OCI-LY3 (cell line): ENCODE measurements at regions not wholly inside any gene's neighbourhood (a gene's known extent, or its start where the extent isn't known, plus 50 kb on each side); places are given as distances from the start of the nearest gene placed in this dataset.
A peak's percentile ranks its signal among the peaks of the same experiment; 100 is the strongest.

ENCODE experiments used
- H2AFZ ChIP-seq: fragments of 200-600, 300-600 bp; shearing (Covaris generic); 2 replicates; pipeline ENCODE4 v1.6.0; 2014; ENCODE audit warnings: antibody characterized with exemption, low read depth, low read length
- H3K27ac ChIP-seq: fragments of 200-600, 300-600 bp; sonication (generic); 2 replicates; pipeline ENCODE4 v1.5.1; 2014; ENCODE audit warnings: mild to moderate bottlenecking, low read length, moderate library complexity, mixed read lengths
- H3K27me3 ChIP-seq: fragments of 200-600, 300-600 bp; sonication (generic); 2 replicates; pipeline ENCODE4 v1.6.1; 2014; ENCODE audit warnings: low read depth, low read length, mixed read lengths
- H3K36me3 ChIP-seq: fragments of 200-600, 300-600 bp; sonication (generic); replicated peaks from 2 replicates; pipeline ENCODE3; 2014; ENCODE audit warnings: low read depth, low read length, mixed read lengths
- H3K4me1 ChIP-seq: fragments of 300-600, 200-600 bp; sonication (generic); 2 replicates; pipeline ENCODE4 v1.6.1; 2014; ENCODE audit warnings: low read length, mixed read lengths
- H3K4me2 ChIP-seq: fragments of 200-600, 300-600 bp; sonication (generic); 2 replicates; pipeline ENCODE4 v1.6.1; 2014; ENCODE audit warnings: low read length, mixed read lengths
- H3K4me3 ChIP-seq: fragments of 300-600, 200-600 bp; sonication (generic); 2 replicates; pipeline ENCODE4 v1.5.1; 2014; ENCODE audit warnings: antibody characterized with exemption, mild to moderate bottlenecking, low read length, moderate library complexity
- H3K79me2 ChIP-seq: fragments of 300-600, 200-600 bp; shearing (Covaris generic); 2 replicates; pipeline ENCODE4 v1.6.1; 2014; ENCODE audit warnings: mild to moderate bottlenecking, low read length, mixed read lengths
- H3K9ac ChIP-seq: fragments of 300-600, 200-600 bp; shearing (Covaris generic); 2 replicates; pipeline ENCODE4 v1.6.0; 2014; ENCODE audit warnings: mild to moderate bottlenecking, low read length, moderate library complexity
- H3K9me3 ChIP-seq: fragments of 200-600, 300-600 bp; shearing (Covaris generic); 2 replicates; pipeline ENCODE4 v1.6.1; 2014; ENCODE audit warnings: low read length, mixed read lengths; ENCODE audit not compliant: insufficient read depth
- H4K20me1 ChIP-seq: fragments of 200-600, 300-600 bp; sonication (generic); 2 replicates; pipeline ENCODE4 v1.6.1; 2016; ENCODE audit warnings: low read length, mixed read lengths; ENCODE audit not compliant: insufficient read depth
- EZH2phosphoT487 ChIP-seq: fragments of 200-600 bp; shearing (Covaris generic); IDR thresholded peaks from 2 replicates; pipeline ENCODE4 v1.6.1; 2018; ENCODE audit warnings: antibody characterized with exemption, mixed run types, low read depth
- TF ChIP-seq, protein P1 (sequence below): fragments of 200-600, 300-600 bp; sonication (generic); IDR thresholded peaks from 2 replicates; pipeline ENCODE4 v1.5.1; 2014; ENCODE audit warnings: antibody characterized with exemption, low read length, low read depth

DNA sequence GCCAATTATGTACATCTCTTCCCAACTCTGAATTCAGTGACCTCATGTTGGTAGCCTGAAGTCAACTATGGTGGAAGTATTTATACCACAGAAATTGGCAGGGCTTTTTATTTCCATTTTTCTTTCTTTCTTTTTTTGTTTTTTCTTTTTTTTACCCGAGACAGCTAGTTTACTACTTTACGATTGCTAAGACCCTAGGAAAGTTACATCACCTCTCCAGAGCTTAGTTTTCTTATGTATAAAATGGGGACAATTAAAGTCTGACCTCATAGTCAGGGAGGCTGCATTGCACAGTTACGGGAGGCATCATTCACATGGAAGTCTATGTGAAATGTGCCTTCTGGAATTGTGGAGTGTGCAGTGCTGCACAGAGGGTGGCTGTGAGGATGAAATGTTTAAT is 194.3 kb downstream of the MTX2 start:
- Histone ChIP-seq H3K4me3 (no peak overlapping the region), H4K20me1 (no peaks in the 10 kb centered on the region), H3K36me3 (no peaks in the 10 kb centered on the region), H3K27me3 (no peaks in the 10 kb centered on the region), H3K4me1 (peaks cover 12% of the 10 kb centered on the region), H3K27ac (no peak overlapping the region), H3K9ac (no peak overlapping the region), H3K79me2 (no peaks in the 10 kb centered on the region), H3K9me3 (no peaks in the 10 kb centered on the region), H3K4me2 (no peak overlapping the region), H2AFZ (no peak overlapping the region)
- TF ChIP-seq, protein P1, sequence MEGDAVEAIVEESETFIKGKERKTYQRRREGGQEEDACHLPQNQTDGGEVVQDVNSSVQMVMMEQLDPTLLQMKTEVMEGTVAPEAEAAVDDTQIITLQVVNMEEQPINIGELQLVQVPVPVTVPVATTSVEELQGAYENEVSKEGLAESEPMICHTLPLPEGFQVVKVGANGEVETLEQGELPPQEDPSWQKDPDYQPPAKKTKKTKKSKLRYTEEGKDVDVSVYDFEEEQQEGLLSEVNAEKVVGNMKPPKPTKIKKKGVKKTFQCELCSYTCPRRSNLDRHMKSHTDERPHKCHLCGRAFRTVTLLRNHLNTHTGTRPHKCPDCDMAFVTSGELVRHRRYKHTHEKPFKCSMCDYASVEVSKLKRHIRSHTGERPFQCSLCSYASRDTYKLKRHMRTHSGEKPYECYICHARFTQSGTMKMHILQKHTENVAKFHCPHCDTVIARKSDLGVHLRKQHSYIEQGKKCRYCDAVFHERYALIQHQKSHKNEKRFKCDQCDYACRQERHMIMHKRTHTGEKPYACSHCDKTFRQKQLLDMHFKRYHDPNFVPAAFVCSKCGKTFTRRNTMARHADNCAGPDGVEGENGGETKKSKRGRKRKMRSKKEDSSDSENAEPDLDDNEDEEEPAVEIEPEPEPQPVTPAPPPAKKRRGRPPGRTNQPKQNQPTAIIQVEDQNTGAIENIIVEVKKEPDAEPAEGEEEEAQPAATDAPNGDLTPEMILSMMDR = no peak
- no peak for TF ChIP-seq EZH2phosphoT487

DNA sequence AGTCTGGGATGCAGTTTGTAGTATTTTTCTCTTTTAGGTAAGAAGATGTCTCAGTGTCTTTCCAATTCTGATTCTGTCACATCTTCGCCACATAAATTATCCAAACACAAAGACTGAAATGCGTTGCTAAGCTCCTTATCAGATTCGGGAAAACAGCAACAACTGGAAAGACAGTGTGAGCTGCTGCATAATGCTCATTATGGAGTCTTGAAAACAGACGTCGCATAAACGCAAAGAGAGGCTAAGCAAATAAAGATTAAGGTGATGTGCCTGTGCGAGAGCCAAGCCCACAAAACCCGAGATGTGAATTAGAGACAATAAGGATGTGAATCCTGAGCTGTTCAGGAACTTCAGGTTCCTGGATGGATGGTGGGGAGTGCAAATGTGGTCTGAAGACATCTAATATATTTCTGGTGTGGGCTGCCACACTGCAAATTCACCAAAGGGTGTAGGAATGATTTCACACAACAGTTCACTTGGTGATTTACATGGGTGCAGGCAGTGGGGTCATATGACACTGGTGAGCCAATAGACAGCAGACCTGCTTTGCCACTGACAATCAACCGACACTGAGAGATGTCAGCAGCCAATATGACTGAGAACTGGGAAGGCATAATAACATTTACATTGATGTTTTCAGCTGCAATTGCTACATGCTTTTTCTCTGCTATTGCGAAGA is 195.8 kb downstream of the MTX2 start:
- Histone ChIP-seq H3K79me2 (no peaks in the 10 kb centered on the region), H3K4me3 (peak overlapping the region; percentile 80), H4K20me1 (no peaks in the 10 kb centered on the region), H3K4me2 (peak overlapping the region; percentile 88), H3K27me3 (no peaks in the 10 kb centered on the region), H3K4me1 (peaks cover 12% of the 10 kb centered on the region), H3K36me3 (no peaks in the 10 kb centered on the region), H2AFZ (peak overlapping the region; percentile 98), H3K9ac (peak overlapping the region; percentile 41), H3K27ac (no peak overlapping the region), H3K9me3 (no peaks in the 10 kb centered on the region)
- no peak for TF ChIP-seq EZH2phosphoT487
- TF ChIP-seq, protein P1 = no peak

DNA sequence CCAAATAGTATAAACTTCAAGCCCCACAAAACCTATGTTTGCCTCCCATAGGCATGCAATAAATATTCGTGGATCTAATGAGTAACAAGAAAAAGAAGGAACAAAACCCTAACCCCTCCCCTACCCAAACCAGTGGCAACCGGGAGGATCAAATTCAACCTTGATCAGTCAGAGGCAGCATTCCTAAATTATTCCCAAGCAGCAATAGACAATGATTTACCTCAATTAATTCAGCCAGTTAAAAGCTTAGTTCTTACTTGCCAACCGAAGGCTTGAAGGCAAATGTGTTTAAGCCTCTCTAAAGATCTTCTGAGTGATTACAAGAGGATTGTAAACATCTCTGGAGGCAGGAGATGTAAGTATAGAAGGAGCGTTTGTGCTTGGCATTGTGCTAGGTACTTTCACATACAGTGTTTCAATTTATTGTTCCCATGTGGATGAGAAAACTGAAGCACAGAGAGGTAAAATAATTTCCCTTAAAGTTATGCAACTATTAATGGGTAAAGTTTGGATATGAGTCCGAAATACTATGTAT is 197.7 kb downstream of the MTX2 start:
- no peaks in the 10 kb centered on the region for H3K36me3 ChIP-seq
- H4K20me1 ChIP-seq = no peaks in the 10 kb centered on the region
- no peak overlapping the region for H3K4me2 ChIP-seq
- no peak overlapping the region for H2AFZ ChIP-seq
- no peaks in the 10 kb centered on the region for H3K9me3 ChIP-seq
- no peaks in the 10 kb centered on the region for H3K79me2 ChIP-seq
- no peak overlapping the region for H3K4me3 ChIP-seq
- H3K27me3 ChIP-seq = no peaks in the 10 kb centered on the region
- no peak overlapping the region for H3K27ac ChIP-seq
- H3K4me1 ChIP-seq = peaks cover 12% of the 10 kb centered on the region
- TF ChIP-seq EZH2phosphoT487 = no peak
- TF ChIP-seq, protein P1 = no peak
- H3K9ac ChIP-seq = no peak overlapping the region

DNA sequence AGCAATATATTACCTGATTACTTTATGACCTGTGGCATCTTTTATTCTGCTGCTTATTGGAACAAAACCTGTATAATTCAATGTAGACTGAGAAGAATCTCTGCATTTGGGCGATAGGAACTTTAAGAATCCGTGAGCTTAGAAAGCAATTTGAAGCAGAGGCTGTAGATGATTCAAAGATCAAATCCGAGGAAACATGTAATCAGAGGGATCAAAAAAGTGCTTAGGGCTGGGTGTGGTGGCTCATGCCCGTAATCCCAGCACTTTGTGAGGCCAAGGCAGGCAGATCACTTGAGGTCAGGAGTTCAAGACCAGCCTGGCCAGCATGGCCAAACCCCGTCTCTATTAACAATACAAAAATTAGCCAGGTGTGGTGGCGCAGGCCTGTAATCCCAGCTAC is 198.4 kb downstream of the MTX2 start:
- H3K27ac ChIP-seq = no peak overlapping the region
- H3K4me2 ChIP-seq = no peak overlapping the region
- H3K9ac ChIP-seq = no peak overlapping the region
- H3K9me3 ChIP-seq = no peaks in the 10 kb centered on the region
- H4K20me1 ChIP-seq = no peaks in the 10 kb centered on the region
- H3K27me3 ChIP-seq = no peaks in the 10 kb centered on the region
- no peak for TF ChIP-seq EZH2phosphoT487
- peaks cover 18% of the 10 kb centered on the region for H3K4me1 ChIP-seq
- no peak overlapping the region for H2AFZ ChIP-seq
- H3K36me3 ChIP-seq = no peaks in the 10 kb centered on the region
- H3K4me3 ChIP-seq = no peak overlapping the region
- no peaks in the 10 kb centered on the region for H3K79me2 ChIP-seq
